GM21423 (cell line): ENCODE measurements at regions not wholly inside any gene's neighbourhood (a gene's known extent, or its start where the extent isn't known, plus 50 kb on each side); places are given as distances from the start of the nearest gene placed in this dataset.
"Not testable (repeated sequence)": the region's sequence is repeated elsewhere in the genome, so short reads cannot be mapped to it uniquely, and the experiment has no call there.

Experiments used
- ATAC-seq: cut with Tn5 transposase; IDR thresholded peaks from one replicate; pipeline ENCODE4 v1.9.1; 2021; ENCODE audit warnings: mild to moderate bottlenecking, moderate library complexity; ENCODE audit not compliant: unreplicated experiment

GRCh38 chr3:17915341-17915740 is 172.9 kb upstream of the TBC1D5 start:
- ATAC-seq: no peak

GRCh38 chr3:17913359-17913758 is 170.9 kb upstream of the TBC1D5 start:
- no peak for ATAC-seq

GRCh38 chr3:17911986-17912760 is 169.7 kb upstream of the TBC1D5 start:
- ATAC-seq: no peak

- ATAC-seq: no peak
These were observed 168.5 kb upstream of the TBC1D5 start for GRCh38 chr3:17910922-17911321.

GRCh38 chr3:17909714-17910113 is 167.3 kb upstream of the TBC1D5 start:
- ATAC-seq: no peak

GRCh38 chr3:17908399-17909191 is 166.2 kb upstream of the TBC1D5 start:
- ATAC-seq: no peak

GRCh38 chr3:17905996-17906395 is 163.6 kb upstream of the TBC1D5 start:
- ATAC-seq: no peak

- peak; percentile 79 for ATAC-seq
These were observed 159.5 kb upstream of the TBC1D5 start for GRCh38 chr3:17901893-17902292.

- ATAC-seq: peak; percentile 83
These were observed 152.1 kb upstream of the TBC1D5 start for GRCh38 chr3:17894434-17895060.

GRCh38 chr3:17891139-17891856 is 148.9 kb upstream of the TBC1D5 start:
- ATAC-seq: no peak

- no peak for ATAC-seq
These were observed 143.6 kb upstream of the TBC1D5 start for GRCh38 chr3:17885986-17886385.

GRCh38 chr3:17882981-17883380 is 140.6 kb upstream of the TBC1D5 start:
- no peak for ATAC-seq

- ATAC-seq: no peak
These were observed 134.9 kb upstream of the TBC1D5 start for GRCh38 chr3:17877299-17877698.

GRCh38 chr3:17874636-17875035 is 132.2 kb upstream of the TBC1D5 start:
- ATAC-seq: no peak

- no peak for ATAC-seq
These were observed 130.0 kb upstream of the TBC1D5 start for GRCh38 chr3:17872457-17872856.

GRCh38 chr3:17865631-17866030 is 123.2 kb upstream of the TBC1D5 start:
- ATAC-seq: no peak

GRCh38 chr3:17861476-17861875 is 119.0 kb upstream of the TBC1D5 start:
- no peak for ATAC-seq

- not testable (repeated sequence) for ATAC-seq
These were observed 118.5 kb upstream of the TBC1D5 start for GRCh38 chr3:17860840-17861471.

GRCh38 chr3:17852217-17852616 is 109.8 kb upstream of the TBC1D5 start:
- ATAC-seq: peak; percentile 87

GRCh38 chr3:17850448-17850847 is 108.0 kb upstream of the TBC1D5 start:
- ATAC-seq: no peak

- no peak for ATAC-seq
These were observed 105.7 kb upstream of the TBC1D5 start for GRCh38 chr3:17848102-17848501.
